ENCODE measurements at regions not wholly inside any gene's neighbourhood (a gene's known extent, or its start where the extent isn't known, plus 50 kb on each side); places are given as distances from the start of the nearest gene placed in this dataset.

DNA sequence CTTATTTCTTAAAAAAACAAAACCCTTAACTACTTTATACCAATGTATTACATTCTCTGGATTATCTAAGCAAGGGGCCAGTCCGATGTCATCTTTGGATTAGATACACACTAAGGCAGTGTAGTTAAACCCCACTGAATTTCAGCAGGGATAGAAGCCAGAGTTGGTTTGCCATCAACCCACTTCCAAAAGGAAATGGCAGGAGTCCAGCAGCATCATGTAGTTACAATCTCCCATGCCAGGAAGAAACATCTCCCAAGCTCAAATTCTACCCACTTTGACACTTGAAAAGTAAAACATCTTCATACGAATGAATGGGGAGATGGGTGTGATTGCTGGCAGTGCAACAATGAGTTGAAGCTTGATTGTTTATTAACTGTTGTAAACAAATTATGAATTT lies 203.5 kb upstream of the PLXNC1 start:
- TF ChIP-seq CTCF (IDR thresholded peaks at IDR 0.05) (no peak), POLR2A (IDR thresholded peaks at IDR 0.05) (no peak)

Data from esophagus squamous epithelium (tissue), 4 donors.